Omental fat pad (tissue), 3 donors: ENCODE measurements at regions not wholly inside any gene's neighbourhood (a gene's known extent, or its start where the extent isn't known, plus 50 kb on each side); places are given as distances from the start of the nearest gene placed in this dataset.

Experiments used
- ATAC-seq: fragments of 150-250 bp; one replicate; pipeline ENCODE4 v1.9.1; 2016; ENCODE audit warnings: mild to moderate bottlenecking, moderate library complexity; ENCODE audit not compliant: low FRiP score
- DNase-seq: peaks from one replicate; pipeline ENCODE4 v3.0.0-alpha.2; 2019; ENCODE audit warnings: low spot score
- TF ChIP-seq, protein P1 (sequence below), 3 donors: fragments of 450-650 bp; IDR thresholded peaks; one replicate each; pipeline ENCODE4 v1.5.1; 2016 to 2017; ENCODE audit warnings: antibody characterized with exemption in 3 of 3, mild to moderate bottlenecking in 3 of 3, moderate library complexity in 2 of 3

DNA sequence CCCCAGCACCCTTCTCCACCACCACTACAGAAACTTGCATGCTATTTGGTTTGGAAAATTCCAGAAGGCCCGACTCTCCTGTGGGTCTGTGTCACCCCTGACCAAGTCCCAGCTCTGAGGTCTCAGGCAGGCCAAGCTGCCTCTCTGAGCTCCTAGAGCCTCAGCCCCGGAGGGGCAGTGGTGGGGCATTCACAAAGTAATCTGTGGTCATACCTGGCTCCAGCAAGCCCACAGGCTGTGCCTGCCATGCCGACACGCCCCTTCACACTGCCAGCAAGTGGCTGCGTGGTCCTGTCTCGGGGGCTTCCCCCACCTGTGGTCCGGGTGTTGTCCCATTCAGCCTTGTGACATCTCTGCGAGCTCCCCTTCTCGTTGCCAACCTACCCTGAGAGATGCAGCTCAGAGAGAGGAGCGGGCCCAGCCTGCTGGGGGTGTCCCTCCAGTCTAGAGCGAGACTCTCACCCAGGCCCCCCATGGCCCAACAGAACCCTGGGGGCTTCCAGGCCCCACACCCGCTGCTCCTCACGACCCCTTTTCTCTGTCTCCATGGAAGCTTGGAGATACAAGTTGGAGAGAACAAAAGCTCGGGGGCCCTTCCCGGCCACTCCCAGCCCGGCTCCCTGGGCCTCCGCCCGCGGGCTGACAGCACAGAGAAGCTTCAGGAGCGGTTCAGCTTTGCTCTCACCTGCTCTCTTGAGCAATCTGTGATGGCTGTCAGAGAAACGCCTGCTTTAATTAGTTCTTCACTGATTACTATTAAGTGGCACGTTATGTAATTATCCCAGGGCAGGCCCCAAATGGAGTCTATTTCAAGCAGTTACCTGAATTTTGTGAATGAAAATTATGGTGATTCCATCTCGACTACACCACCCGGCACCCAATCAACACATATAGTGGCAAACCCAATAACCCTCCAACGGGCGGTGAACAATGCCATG, 147.7 kb upstream of the PHACTR3 start:
- DNase-seq (no peak), ATAC-seq (no peak)
- TF ChIP-seq, protein P1, sequence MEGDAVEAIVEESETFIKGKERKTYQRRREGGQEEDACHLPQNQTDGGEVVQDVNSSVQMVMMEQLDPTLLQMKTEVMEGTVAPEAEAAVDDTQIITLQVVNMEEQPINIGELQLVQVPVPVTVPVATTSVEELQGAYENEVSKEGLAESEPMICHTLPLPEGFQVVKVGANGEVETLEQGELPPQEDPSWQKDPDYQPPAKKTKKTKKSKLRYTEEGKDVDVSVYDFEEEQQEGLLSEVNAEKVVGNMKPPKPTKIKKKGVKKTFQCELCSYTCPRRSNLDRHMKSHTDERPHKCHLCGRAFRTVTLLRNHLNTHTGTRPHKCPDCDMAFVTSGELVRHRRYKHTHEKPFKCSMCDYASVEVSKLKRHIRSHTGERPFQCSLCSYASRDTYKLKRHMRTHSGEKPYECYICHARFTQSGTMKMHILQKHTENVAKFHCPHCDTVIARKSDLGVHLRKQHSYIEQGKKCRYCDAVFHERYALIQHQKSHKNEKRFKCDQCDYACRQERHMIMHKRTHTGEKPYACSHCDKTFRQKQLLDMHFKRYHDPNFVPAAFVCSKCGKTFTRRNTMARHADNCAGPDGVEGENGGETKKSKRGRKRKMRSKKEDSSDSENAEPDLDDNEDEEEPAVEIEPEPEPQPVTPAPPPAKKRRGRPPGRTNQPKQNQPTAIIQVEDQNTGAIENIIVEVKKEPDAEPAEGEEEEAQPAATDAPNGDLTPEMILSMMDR (IDR thresholded peaks at IDR 0.05) = no peak

DNA sequence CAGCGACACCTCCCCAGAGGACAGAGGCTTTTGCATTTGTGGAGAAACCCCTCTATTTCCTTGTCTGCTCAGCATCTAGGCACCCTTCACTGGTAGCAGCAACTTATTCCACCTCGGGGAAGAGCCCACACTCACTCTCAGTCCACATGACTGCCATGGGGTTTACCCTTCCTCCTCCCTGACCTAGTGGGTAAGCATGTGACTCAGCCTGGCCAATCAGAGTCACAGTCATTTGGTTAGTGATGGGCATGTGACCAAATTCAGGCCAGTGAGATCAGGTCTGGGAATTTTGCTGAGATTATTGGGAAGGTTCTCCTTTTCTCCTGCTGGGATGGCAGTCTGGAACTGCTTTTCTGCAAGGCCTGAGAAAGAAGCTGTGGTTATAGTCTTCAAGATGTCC, 145.7 kb upstream of the PHACTR3 start:
- DNase-seq (no peak), ATAC-seq (no peak)
- TF ChIP-seq, protein P1 (IDR thresholded peaks at IDR 0.05) = no peak

DNA sequence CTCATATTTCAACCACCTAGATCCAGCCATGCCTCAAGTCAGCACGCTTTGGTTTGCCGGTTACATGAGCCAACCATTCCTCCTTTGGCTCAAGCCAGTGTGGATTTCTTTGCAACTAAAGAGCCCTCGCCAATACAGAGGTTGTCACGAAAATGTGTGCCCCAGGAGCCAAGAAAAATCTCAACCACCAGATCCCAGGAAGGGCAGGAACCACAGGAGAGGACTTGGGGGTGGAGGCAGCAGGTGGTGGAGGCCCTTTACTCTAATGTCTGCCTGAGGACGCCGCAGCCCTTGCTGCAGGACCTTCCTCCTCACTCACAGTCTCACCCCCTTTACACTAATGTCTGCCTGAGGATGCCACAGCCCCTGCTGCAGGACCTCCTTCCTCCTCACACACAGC, 144.8 kb upstream of the PHACTR3 start:
- ATAC-seq (no peak), DNase-seq (no peak)
- TF ChIP-seq, protein P1 (IDR thresholded peaks at IDR 0.05) = no peak

DNA sequence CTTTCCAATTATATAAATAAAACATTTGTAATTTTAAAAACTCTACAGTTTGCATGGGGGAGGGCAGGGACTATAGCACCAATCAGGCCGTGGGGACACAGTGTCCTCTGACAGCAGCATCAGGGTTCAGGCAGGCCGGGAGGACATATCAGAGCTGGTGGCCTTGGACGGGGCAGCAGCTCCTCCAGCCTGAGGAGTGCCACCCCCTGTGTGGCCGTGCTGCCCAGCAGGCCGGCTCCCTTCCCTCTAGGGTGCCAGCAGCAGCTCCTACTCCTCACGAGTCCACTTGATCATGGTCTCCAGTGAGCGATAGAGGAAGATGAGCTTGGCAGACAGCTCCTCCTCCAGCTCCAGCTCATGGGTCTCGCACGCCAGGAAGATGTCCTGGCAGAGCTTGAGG, 144.0 kb upstream of the PHACTR3 start:
- TF ChIP-seq, protein P1 (IDR thresholded peaks at IDR 0.05) = no peak
- DNase-seq = no peak
- ATAC-seq = no peak

DNA sequence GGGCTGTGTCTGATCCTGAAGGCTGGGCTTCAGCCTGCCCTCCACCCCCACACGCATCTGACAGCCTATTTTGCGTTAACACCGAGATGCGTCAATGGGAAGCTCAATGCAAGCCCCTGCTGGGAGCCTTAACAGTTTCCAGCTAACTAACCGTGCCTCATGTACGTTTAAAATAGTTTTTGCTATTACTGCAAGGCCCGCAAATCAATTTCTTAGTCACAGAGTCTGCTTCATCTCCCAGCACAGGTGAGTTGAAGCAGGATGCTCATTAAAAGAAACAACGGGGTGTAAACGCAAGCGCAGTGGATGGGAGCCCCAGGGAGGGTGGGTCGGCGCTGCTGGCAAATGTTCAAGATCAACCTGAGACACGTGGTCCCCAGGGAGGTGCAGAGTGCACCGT, 142.8 kb upstream of the PHACTR3 start:
- DNase-seq = no peak
- TF ChIP-seq, protein P1 (IDR thresholded peaks at IDR 0.05) = no peak
- ATAC-seq = no peak

DNA sequence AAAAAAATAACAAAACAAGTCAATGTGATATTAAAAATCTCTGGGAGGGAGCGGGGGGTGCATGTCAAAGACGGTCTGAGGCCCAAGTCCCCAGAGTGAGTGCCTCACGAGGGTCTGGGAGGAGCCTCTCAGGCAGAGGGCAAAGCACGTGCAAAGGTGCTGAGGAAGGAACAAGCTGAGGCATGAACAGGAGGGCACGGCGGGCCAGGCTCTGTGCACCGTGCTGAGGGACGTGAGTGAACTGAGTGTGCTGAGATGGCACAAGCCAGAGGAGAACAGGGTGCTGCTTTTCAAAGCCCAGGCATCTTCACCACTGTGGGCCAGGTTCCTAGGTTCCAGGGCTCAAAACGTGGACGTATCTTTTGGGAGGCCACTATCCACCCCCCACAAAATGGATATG, 142.1 kb upstream of the PHACTR3 start:
- TF ChIP-seq, protein P1 (IDR thresholded peaks at IDR 0.05) = no peak
- no peak for ATAC-seq
- no peak for DNase-seq

DNA sequence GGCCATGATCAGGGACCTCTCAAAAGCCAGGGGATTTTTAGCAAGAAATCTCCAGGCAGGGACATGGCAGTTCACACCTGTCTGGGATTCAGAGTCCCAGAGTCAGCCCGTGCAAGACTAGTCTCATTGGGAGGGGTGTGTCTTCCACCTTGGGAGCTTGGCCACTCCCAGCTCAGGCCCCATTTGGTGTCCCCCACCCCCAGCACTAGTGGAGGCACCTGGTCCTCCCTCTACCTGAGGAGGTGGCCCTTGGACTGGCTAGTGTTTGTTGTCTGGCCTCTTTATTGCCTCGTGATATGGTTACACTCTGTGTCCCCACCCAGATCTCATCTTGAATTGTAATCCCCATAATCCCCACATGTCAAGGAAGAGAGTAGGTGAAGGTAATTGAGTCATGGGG, 140.8 kb upstream of the PHACTR3 start:
- ATAC-seq = no peak
- DNase-seq = no peak
- TF ChIP-seq, protein P1 (IDR thresholded peaks at IDR 0.05) = no peak
